ENCODE measurements at regions not wholly inside any gene's neighbourhood (a gene's known extent, or its start where the extent isn't known, plus 50 kb on each side); places are given as distances from the start of the nearest gene placed in this dataset.

GRCh38 chr5:72619251-72619650, 112.0 kb upstream of the ZNF366 start:
- TF ChIP-seq, protein P1, sequence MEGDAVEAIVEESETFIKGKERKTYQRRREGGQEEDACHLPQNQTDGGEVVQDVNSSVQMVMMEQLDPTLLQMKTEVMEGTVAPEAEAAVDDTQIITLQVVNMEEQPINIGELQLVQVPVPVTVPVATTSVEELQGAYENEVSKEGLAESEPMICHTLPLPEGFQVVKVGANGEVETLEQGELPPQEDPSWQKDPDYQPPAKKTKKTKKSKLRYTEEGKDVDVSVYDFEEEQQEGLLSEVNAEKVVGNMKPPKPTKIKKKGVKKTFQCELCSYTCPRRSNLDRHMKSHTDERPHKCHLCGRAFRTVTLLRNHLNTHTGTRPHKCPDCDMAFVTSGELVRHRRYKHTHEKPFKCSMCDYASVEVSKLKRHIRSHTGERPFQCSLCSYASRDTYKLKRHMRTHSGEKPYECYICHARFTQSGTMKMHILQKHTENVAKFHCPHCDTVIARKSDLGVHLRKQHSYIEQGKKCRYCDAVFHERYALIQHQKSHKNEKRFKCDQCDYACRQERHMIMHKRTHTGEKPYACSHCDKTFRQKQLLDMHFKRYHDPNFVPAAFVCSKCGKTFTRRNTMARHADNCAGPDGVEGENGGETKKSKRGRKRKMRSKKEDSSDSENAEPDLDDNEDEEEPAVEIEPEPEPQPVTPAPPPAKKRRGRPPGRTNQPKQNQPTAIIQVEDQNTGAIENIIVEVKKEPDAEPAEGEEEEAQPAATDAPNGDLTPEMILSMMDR (IDR thresholded peaks at IDR 0.05): no peak
- no peak for TF ChIP-seq EP300 (IDR thresholded peaks at IDR 0.05)

Measured in suprapubic skin (tissue), 3 donors.